SK-N-MC (cell line): ENCODE measurements at regions not wholly inside any gene's neighbourhood (a gene's known extent, or its start where the extent isn't known, plus 50 kb on each side); places are given as distances from the start of the nearest gene placed in this dataset.

ENCODE experiments used
- EZH2 ChIP-seq: fragments of 200-600 bp; sonication (generic); IDR thresholded peaks from one replicate; pipeline ENCODE4 v1.6.1; 2017; ENCODE audit warnings: antibody characterized with exemption
- FOXP2 ChIP-seq: optimal IDR thresholded peaks from 2 replicates; pipeline ENCODE3; 2011; ENCODE audit warnings: mild to moderate bottlenecking, moderate library complexity; ENCODE audit not compliant: insufficient read depth; ENCODE audit errors: extremely low read length, control extremely low read depth

DNA sequence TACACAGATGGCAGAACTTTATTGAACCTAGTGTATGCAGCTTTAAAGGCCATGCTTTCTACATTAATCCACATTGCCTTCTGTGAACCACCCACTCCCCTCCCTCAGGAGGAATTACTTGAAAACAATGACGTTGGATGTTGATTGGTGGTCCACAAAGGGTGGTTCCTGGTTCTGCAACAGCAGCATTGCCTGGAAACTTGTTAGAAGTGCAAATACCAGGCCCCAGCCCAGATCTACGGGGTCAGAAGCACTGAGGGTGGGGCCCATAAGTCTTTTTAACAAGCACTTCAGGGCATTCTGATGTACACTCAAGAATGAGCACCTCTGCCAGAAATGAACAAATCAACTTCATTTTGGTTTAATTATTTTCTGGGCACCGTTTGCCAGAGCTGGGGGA is 91.0 kb downstream of the ISX start:
- TF ChIP-seq FOXP2 (no peak), EZH2 (no peak)
